Right atrium auricular region (tissue), 2 donors: ENCODE measurements at regions not wholly inside any gene's neighbourhood (a gene's known extent, or its start where the extent isn't known, plus 50 kb on each side); places are given as distances from the start of the nearest gene placed in this dataset.

Source experiments
- DNase-seq: peaks from one replicate; pipeline ENCODE4 v3.0.0-alpha.2; 2019; ENCODE audit warnings: low spot score
- H3K27ac ChIP-seq, 2 donors: fragments of 200-600 bp; sonication (generic); 1 replicate in 1 of 2; 2 replicates in 1 of 2; pipeline ENCODE4 v1.5.1; 2016 to 2019
- H3K27me3 ChIP-seq, 2 donors: fragments of 200-600 bp; sonication (generic); one replicate each; pipeline versions ENCODE4 v1.5.1 to v1.6.0; 2017 to 2019
- H3K36me3 ChIP-seq: fragments of 200-600 bp; sonication (generic); one replicate; pipeline ENCODE4 v1.5.1; 2016
- H3K4me1 ChIP-seq, 2 donors: fragments of 200-600 bp; sonication (generic); one replicate each; pipeline versions ENCODE4 v1.5.1 to v1.6.0; 2017 to 2019
- H3K4me3 ChIP-seq, 2 donors: fragments of 200-600 bp; sonication (generic); 1 replicate in 1 of 2; 2 replicates in 1 of 2; pipeline ENCODE4 v1.5.1; 2017 to 2019; ENCODE audit warnings: mild to moderate bottlenecking in 1 of 2, moderate library complexity in 1 of 2
- H3K9me3 ChIP-seq, 2 donors: fragments of 200-600 bp; sonication (generic); one replicate each; pipeline ENCODE4 v1.5.1; 2019
- TF ChIP-seq, protein P1 (sequence below), 2 donors: fragments of 200-600 bp; sonication (generic); IDR thresholded peaks; one replicate each; pipeline ENCODE4 v1.5.1; 2019; ENCODE audit warnings: antibody characterized with exemption in 2 of 2

GRCh38 chr1:60540141-60540540 is 466.6 kb upstream of the C1orf87 start:
- no peak for DNase-seq
- H3K27ac ChIP-seq = no peak overlapping the region
- TF ChIP-seq, protein P1, sequence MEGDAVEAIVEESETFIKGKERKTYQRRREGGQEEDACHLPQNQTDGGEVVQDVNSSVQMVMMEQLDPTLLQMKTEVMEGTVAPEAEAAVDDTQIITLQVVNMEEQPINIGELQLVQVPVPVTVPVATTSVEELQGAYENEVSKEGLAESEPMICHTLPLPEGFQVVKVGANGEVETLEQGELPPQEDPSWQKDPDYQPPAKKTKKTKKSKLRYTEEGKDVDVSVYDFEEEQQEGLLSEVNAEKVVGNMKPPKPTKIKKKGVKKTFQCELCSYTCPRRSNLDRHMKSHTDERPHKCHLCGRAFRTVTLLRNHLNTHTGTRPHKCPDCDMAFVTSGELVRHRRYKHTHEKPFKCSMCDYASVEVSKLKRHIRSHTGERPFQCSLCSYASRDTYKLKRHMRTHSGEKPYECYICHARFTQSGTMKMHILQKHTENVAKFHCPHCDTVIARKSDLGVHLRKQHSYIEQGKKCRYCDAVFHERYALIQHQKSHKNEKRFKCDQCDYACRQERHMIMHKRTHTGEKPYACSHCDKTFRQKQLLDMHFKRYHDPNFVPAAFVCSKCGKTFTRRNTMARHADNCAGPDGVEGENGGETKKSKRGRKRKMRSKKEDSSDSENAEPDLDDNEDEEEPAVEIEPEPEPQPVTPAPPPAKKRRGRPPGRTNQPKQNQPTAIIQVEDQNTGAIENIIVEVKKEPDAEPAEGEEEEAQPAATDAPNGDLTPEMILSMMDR (IDR thresholded peaks at IDR 0.05) = no peak

GRCh38 chr1:60535713-60536112 is 462.1 kb upstream of the C1orf87 start:
- Histone ChIP-seq H3K27me3 (no peaks in the 10 kb centered on the region), H3K27ac (no peak overlapping the region), H3K4me3 (no peak overlapping the region), H3K9me3 (peaks cover 0 to 16% of the 10 kb centered on the region in 2 donors), H3K36me3 (no peaks in the 10 kb centered on the region), H3K4me1 (no peaks in the 10 kb centered on the region)
- TF ChIP-seq, protein P1 (IDR thresholded peaks at IDR 0.05) = no peak
- DNase-seq = no peak

More at GRCh38 chr1:60540141-60540540, 466.6 kb upstream of the C1orf87 start:
- no peaks in the 10 kb centered on the region for H3K27me3 ChIP-seq
- peaks cover 0 to 16% of the 10 kb centered on the region in 2 donors for H3K9me3 ChIP-seq
- H3K4me1 ChIP-seq = peaks cover 0 to 7% of the 10 kb centered on the region in 2 donors
- H3K36me3 ChIP-seq = no peaks in the 10 kb centered on the region
- H3K4me3 ChIP-seq = no peak overlapping the region

DNA sequence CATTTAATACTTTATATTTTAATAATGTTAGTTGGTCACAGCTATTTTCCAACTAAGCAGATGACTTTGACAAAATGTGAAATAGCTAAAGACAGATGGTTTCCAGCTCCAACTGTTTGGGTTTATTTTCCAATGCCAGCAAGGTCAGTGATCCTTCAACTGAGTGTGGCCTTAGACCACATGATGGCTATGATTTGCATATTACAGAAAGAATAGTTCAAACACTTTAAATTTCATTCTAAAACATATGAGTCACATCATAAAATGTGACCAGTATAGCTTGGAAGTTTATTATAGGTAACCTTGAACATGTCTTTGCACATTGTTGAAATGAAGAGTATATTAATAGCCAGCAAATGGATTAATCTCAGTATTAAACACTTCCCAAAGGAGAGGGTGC is 454.0 kb upstream of the C1orf87 start:
- Histone ChIP-seq H3K27me3 (no peaks in the 10 kb centered on the region), H3K4me1 (no peaks in the 10 kb centered on the region), H3K9me3 (no peaks in the 10 kb centered on the region), H3K36me3 (no peaks in the 10 kb centered on the region), H3K27ac (no peak overlapping the region), H3K4me3 (no peak overlapping the region)
- no peak for DNase-seq
- TF ChIP-seq, protein P1 (IDR thresholded peaks at IDR 0.05) = no peak

DNA sequence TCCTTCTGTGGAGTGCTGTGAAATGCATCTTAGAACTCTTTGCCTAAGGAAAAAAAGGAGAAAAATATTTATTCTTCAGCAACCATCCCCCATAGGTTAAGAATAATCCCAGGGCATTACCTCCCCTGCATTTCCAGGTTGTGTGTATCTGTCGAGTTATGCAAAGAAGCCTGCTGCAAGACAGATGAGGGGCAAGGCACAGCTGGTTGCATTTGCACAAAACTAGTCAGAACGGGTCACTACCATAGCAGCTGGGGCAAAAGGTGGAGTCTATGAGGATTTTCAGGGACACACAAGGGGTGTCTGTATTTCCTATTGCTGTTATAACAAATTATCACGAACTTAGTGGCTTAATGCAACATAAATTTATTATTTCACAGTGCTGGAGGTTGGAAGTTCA is 443.4 kb upstream of the C1orf87 start:
- H3K27ac ChIP-seq = no peak overlapping the region
- H3K27me3 ChIP-seq = no peaks in the 10 kb centered on the region
- TF ChIP-seq, protein P1 (IDR thresholded peaks at IDR 0.05) = no peak
- H3K9me3 ChIP-seq = no peaks in the 10 kb centered on the region
- H3K4me1 ChIP-seq = no peaks in the 10 kb centered on the region
- no peak for DNase-seq
- H3K36me3 ChIP-seq = no peaks in the 10 kb centered on the region
- H3K4me3 ChIP-seq = no peak overlapping the region

DNA sequence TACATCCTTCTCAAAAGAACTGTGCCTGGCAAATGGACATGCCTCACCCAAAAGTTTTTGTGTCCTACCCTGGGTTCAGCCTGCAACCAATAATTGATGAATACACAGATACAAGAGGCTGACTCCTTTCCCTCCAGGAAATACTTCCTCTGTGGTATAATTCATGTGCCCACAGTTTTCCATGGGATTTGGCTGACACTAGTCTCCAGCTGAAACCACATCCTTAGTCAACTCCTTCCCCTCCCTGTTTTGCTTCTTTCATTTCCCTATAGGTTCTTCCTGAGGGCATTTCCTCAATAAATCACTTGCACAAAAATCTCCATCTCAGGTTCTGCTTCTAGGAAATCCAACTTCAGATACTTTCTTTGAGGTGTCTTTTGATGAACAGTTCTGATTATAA is 436.6 kb upstream of the C1orf87 start:
- Histone ChIP-seq H3K4me1 (no peaks in the 10 kb centered on the region), H3K4me3 (no peak overlapping the region), H3K36me3 (no peaks in the 10 kb centered on the region), H3K9me3 (no peaks in the 10 kb centered on the region), H3K27ac (no peak overlapping the region), H3K27me3 (no peaks in the 10 kb centered on the region)
- DNase-seq = no peak
- TF ChIP-seq, protein P1 (IDR thresholded peaks at IDR 0.05) = no peak

DNA sequence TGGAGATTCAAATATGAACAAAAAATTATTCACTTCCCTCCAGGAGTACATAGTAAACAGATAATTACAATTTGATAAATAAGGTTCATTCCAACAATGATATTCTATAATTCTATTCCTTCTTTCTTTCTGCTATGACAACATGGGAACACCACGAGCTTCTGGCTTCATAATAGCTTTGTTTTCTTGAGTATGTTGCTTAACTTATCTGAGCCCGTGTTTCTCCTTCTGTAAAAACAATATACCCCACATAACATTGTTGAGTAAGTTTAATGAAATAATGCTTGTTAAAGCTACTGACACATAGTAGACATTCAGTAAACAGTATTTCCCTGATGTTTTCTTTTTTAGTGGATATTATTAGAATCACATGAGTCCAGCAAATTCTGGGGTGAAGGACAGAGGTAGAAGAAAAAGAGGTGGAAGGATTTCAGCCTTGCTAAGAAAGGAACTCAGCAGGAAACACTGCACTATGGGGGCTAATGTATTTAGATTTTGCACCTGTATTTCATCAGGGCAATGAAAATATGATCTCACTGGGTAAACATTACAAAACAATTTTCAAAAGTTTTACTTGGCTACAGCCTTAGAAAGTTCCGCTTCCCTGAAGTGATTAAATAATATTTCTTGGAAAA is 430.8 kb upstream of the C1orf87 start:
- H3K27ac ChIP-seq = no peak overlapping the region
- no peaks in the 10 kb centered on the region for H3K4me1 ChIP-seq
- no peak overlapping the region for H3K4me3 ChIP-seq
- no peaks in the 10 kb centered on the region for H3K36me3 ChIP-seq
- peaks cover 0 to 12% of the 10 kb centered on the region in 2 donors for H3K9me3 ChIP-seq
- no peak for DNase-seq
- TF ChIP-seq, protein P1 (IDR thresholded peaks at IDR 0.05) = no peak
- no peaks in the 10 kb centered on the region for H3K27me3 ChIP-seq
